HG02571 (cell line): ENCODE measurements at regions not wholly inside any gene's neighbourhood (a gene's known extent, or its start where the extent isn't known, plus 50 kb on each side); places are given as distances from the start of the nearest gene placed in this dataset.
"Not testable (repeated sequence)": the region's sequence is repeated elsewhere in the genome, so short reads cannot be mapped to it uniquely, and the experiment has no call there.

Experiments
- ATAC-seq: cut with Tn5 transposase; IDR thresholded peaks from one replicate; pipeline ENCODE4 v1.9.1; 2021; ENCODE audit warnings: mild to moderate bottlenecking, moderate library complexity; ENCODE audit not compliant: unreplicated experiment

DNA sequence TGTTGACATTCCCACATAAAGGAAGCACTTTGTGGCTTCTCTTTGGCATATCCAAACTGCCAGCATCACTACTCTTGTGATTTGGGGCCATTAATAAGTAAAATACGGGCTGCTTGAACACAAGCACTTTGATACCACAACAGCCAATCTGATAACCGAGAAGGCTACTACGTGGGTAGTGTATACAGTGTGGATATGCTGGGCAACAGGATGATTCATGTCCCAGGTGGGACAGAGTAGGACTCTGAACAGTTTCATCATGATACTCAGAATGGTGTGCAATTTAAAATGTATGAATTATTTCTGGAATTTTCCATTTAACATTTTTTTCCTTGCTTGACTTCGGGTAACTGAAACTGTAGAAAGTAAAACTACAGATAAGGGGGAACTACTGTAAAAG lies 225.0 kb upstream of the DDHD1 start:
- ATAC-seq = no peak

GRCh38 chr14:53376064-53376463 lies 222.9 kb upstream of the DDHD1 start:
- ATAC-seq = no peak

GRCh38 chr14:53375599-53375998 lies 222.5 kb upstream of the DDHD1 start:
- ATAC-seq = no peak

DNA sequence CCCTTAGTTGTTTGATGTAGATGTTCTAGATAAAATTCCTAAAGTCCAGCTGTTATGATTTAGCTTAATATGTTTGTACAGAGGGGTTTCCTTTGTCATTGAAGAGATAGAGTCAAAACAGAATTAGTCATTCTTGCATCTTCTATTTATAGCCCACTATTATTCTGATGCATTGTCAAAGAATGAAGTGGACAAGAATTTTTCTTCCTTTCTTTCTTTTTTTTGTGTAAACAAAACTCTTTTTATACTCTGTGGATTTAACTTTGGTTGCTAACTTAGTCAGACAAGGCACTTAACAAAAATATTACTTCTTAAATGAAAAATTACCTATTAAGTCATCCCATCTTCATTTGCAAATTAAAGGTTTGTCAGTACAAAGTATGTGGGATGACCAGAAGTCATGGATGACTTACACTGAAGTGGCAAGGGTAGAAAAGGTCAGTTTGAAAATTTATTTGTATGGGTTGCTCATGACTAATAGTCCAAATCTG lies 215.6 kb upstream of the DDHD1 start:
- ATAC-seq = no peak

DNA sequence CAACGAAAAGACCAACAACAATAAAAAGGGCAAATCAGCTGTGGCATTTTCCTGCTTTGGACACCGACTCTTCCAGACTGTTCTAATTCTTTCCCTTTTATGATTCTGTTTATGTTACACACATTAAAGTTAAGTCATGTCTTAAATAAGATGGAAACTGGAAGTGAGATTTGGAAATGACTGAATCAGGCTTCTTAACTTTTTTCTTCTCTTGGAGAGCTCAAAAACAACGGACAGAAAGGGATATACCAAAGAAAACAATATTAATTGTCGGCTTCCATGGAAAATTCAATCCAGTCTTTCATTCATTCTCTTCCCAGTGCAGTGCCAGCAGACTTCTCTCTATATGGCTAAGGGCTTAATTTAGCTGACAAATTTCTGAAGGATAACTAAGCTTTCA lies 214.9 kb upstream of the DDHD1 start:
- no peak for ATAC-seq

DNA sequence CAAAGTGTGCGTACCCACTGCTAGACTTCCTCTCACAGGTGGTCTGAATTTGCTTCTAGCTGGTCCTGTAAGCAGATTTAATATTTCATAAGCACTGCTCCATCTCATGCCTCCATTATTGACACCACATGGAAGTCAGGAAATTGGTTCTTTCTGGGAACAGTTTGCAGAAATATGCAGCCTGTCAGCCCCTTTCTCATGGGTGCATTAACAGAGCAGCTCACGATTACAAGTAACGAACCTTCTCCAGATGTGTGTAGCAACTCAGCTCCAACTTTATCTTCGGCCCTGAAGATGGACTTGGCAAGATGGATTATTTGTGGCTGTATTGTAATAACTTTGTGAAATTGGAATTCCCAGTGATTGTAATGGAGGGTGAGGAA lies 214.5 kb upstream of the DDHD1 start:
- no peak for ATAC-seq

GRCh38 chr14:53365486-53366130 lies 212.5 kb upstream of the DDHD1 start:
- no peak for ATAC-seq

DNA sequence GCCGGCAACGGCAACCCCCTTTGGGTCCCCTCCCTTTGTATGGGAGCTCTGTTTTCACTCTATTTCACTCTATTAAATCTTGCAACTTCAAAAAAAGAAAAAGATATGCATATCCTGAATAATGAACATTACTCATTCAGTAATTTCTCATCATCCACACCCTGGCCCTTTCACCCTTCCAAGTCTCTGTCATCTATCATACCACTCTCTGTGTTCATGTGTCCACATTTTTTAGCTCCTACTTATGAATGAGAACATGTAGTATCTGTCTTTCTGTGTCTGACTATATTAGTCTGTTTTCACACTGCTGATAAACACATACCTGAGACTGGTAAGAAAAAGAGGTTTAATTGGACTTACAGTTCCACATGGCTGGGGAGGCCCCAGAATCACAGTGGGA lies 209.8 kb upstream of the DDHD1 start:
- ATAC-seq = not testable (repeated sequence)

DNA sequence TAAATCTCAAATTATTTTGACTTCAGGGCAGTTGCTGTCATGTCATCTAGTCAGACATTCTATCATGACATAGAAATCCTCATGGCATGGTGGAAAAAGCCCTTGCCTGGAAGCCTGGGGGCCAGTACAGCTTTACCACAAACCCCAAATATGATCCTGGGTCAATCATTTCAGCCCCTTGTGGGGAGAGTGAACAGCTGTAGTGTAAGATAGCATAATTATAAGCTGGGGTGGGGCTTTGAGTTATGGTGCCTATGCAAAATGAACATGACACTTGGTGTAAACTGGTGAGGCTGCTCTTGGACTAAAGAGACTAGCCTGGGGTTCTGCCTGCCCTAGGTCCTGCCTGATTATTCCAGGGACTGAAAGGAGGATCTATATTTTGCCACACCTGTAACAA lies 207.7 kb upstream of the DDHD1 start:
- ATAC-seq = no peak

GRCh38 chr14:53358166-53358565 lies 205.0 kb upstream of the DDHD1 start:
- ATAC-seq = no peak

GRCh38 chr14:53356361-53357150 lies 203.4 kb upstream of the DDHD1 start:
- ATAC-seq = no peak

DNA sequence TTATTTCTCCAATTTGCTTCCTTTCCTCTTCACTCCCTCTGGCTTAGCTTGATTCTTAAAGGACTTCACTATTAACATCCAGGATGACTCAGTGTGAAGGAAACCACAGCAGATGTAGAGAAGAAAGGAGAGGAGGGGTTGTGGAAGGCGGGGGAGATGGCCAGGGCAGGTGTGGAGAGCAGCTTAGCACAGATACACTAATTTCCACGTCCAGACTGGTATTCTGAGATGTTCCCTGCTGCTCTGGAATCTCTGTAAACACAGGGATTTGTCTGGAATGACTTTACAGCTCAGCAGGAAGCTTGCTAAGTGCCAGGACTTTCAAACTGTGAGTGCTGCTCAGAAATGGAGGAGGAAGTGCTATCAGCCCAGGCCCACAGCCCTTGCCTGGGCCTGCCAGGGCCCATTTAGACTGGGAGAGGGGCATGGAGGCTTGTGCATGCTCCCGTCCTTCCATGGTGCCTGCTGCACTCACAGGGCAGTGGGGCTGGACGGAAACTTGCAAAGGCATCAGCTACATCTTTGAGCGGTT lies 202.5 kb upstream of the DDHD1 start:
- ATAC-seq = no peak

DNA sequence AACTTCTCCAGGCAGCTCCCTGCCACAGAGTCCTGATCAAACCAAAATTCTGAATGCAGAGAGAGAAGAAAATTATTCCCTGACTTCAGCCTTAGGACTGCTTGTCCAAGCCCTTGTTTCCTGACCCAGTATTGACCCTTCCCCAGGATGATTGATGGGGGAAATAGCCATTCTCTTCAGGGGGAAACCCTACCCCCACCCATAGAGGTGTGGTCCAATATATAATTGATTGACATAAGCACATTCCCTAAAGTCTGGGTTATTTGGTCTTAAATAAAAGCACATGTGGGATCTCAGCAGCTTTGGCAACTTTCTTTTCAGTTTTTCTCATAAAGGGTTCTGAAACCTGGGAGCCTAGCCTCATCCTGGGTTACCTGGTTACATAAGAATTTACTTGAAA lies 201.2 kb upstream of the DDHD1 start:
- no peak for ATAC-seq

DNA sequence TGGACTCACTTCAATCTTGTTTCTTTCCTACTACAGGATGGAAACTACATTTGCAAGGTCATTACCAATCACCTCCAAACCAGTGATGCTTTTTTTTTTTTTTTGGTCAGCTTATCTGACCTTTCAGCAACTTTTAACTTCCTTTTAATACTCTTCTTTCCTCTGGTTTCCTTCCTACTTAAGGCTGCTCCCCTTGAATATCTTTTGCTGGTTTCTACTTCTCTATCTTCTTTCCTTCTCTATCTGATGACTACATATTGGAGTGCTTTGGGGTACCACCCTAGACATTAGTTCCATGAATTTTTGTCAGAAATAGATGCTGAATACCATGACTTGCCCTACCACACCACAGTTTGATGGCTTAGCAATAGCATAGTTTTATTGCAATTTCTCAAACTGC lies 197.7 kb upstream of the DDHD1 start:
- no peak for ATAC-seq

DNA sequence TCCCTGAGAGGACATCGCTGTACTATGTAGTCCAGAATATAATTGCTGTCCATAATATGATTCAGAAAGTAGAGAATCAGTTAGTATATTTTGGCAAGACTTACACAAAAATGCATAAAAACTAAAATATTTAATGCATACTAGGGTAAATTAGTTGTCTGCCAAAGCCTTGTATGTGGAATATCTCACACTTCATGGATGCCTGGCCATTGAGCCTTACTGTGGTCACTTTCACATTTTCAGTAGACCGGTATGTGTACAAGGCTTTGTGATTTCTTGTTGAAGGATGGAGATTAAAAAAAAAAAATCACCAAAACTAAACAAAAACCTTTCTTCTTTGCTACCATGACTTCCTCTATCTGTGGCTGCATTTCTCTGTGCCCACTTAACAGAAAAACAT lies 197.3 kb upstream of the DDHD1 start:
- ATAC-seq = no peak

DNA sequence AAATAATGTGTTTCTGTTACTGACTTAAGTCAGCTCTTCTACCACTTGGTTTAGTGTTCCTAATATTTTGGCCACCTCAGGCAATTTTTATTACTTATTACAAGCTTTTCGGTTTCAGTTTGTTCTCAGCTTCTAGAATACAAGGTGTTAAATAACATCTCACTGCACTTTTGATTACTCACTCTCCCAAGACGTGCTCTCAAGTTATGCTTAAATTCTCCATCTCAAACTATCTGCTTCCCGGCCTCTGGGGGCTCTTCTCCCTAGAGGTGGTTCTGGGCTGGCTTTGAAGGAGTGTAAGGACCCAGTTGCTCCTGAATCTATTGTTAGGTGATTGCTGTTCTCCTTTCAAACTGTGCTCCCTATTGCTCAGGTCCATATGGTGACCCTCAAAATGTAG lies 193.9 kb upstream of the DDHD1 start:
- no peak for ATAC-seq

DNA sequence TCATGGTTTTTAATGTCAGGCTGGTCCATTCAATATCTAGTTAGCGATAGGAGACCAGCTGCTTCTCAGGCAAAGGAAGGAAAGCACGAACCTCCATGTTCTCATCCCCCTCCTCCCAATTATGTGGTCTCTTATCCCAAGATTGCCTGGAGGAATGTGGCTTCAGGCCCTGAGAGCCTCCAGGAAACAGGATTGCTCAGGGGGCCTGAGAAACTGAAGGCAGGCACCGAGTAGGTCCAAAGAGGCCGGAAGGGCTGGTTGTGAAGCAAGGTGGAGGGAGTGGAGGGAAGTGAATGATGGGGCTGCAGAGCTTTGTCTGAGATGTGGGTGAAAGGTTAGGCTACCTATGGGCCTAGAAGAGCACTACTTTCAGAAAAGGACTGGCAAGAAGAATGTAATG lies 188.2 kb upstream of the DDHD1 start:
- no peak for ATAC-seq

- no peak for ATAC-seq
Measured at GRCh38 chr14:53338192-53338591, 185.1 kb upstream of the DDHD1 start.

DNA sequence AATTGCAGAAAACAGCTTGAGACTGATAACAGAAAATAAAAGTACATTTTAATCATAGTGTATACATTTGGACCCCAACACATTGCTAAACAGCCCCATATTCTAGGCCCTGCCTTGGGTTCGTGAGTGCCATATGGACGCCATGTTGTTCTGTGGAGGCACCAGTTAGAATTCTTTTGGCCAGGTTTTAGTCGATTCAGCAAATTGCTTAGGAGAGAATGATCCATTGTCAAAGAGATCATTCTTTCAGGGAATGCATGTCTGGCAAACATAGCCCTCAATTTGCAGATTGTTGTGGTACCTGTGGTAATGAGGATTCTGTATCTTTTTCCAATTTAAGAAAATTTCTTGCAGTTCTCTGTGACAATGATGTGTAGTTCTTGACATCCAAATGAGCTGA lies 183.6 kb upstream of the DDHD1 start:
- no peak for ATAC-seq

- ATAC-seq = no peak
Measured at GRCh38 chr14:53333809-53334208, 180.7 kb upstream of the DDHD1 start.

GRCh38 chr14:53331921-53332320 lies 178.8 kb upstream of the DDHD1 start:
- no peak for ATAC-seq

DNA sequence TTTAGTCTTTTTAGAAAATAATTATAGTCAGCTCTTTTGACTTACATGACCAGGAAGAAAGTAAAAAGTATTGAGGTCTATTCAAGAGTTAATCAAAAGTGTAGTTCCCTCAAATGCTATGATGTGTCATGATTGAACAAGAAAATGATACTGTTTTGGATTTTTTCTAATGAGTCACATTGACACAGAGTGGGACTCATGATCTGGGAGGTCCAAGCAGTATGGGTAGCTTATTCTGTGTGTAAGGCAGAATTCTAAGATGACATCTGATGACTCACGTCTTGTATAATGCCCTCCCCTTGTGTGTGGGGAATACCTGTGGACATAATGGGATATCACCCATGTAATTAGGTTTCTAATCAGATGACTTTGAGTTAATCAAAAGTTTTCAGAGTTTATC lies 178.1 kb upstream of the DDHD1 start:
- ATAC-seq = no peak
